Osteoblast (primary cell): ENCODE measurements at regions not wholly inside any gene's neighbourhood (a gene's known extent, or its start where the extent isn't known, plus 50 kb on each side); places are given as distances from the start of the nearest gene placed in this dataset.
"Not testable (repeated sequence)": the region's sequence is repeated elsewhere in the genome, so short reads cannot be mapped to it uniquely, and the experiment has no call there.

Experiments
- DNase-seq: peaks from one replicate; pipeline ENCODE4 v3.0.0; 2011; ENCODE audit warnings: low spot score, mixed read lengths; ENCODE audit not compliant: insufficient read length; ENCODE audit errors: missing footprints
- H2AFZ ChIP-seq: 2 replicates; pipeline ENCODE4 v1.6.0; 2011; ENCODE audit warnings: mild to moderate bottlenecking, low read length
- H3K27ac ChIP-seq: 2 replicates; pipeline ENCODE4 v1.5.1; 2011; ENCODE audit warnings: mild to moderate bottlenecking, low read depth, low read length, moderate library complexity
- H3K27me3 ChIP-seq: 2 replicates; pipeline ENCODE4 v1.6.0; 2012; ENCODE audit warnings: mild to moderate bottlenecking, control low read depth, inconsistent platforms, low read length, moderate library complexity; ENCODE audit not compliant: insufficient read depth
- H3K36me3 ChIP-seq: 2 replicates; pipeline ENCODE4 v1.5.1; 2011; ENCODE audit warnings: mild to moderate bottlenecking, low read length, control low read depth, moderate library complexity; ENCODE audit not compliant: insufficient read depth
- H3K4me1 ChIP-seq: 2 replicates; pipeline ENCODE4 v1.5.1; 2011; ENCODE audit warnings: mild to moderate bottlenecking, low read length, control low read depth, moderate library complexity; ENCODE audit not compliant: insufficient read depth
- H3K4me2 ChIP-seq: 2 replicates; pipeline ENCODE4 v1.6.0; 2011; ENCODE audit warnings: mild to moderate bottlenecking, low read length; ENCODE audit not compliant: insufficient read depth
- H3K4me3 ChIP-seq: fragments of 200-600 bp; sonication (generic); 3 replicates; pipeline ENCODE4 v1.5.1; 2012; ENCODE audit warnings: mild to moderate bottlenecking, low read length, inconsistent platforms; ENCODE audit not compliant: insufficient read depth
- H3K79me2 ChIP-seq: 2 replicates; pipeline ENCODE4 v1.6.0; 2012; ENCODE audit warnings: mild to moderate bottlenecking, low read length, control low read depth, inconsistent platforms; ENCODE audit not compliant: insufficient read depth
- H3K9me3 ChIP-seq: 2 replicates; pipeline ENCODE4 v1.5.1; 2011; ENCODE audit warnings: low read depth, low read length, control low read depth
- H4K20me1 ChIP-seq: 2 replicates; pipeline ENCODE4 v1.6.0; 2012; ENCODE audit warnings: mild to moderate bottlenecking, low read length, control low read depth; ENCODE audit not compliant: insufficient read depth
- CTCF ChIP-seq: IDR thresholded peaks from 2 replicates; pipeline ENCODE4 v1.5.1; 2011; ENCODE audit warnings: mild to moderate bottlenecking, low read depth, low read length, moderate library complexity; ENCODE audit errors: extremely low read depth

- H3K4me2 ChIP-seq: no peak overlapping the region
- no peak for TF ChIP-seq CTCF
- no peak overlapping the region for H3K27ac ChIP-seq
- H4K20me1 ChIP-seq: no peaks in the 10 kb centered on the region
- H3K79me2 ChIP-seq: no peaks in the 10 kb centered on the region
- no peaks in the 10 kb centered on the region for H3K9me3 ChIP-seq
- no peaks in the 10 kb centered on the region for H3K4me1 ChIP-seq
- no peak overlapping the region for H2AFZ ChIP-seq
- H3K27me3 ChIP-seq: no peaks in the 10 kb centered on the region
- H3K4me3 ChIP-seq: no peak overlapping the region
- no peaks in the 10 kb centered on the region for H3K36me3 ChIP-seq
- DNase-seq: no peak
Measured at GRCh38 chr12:89200217-89200616, 152.1 kb downstream of the DUSP6 start.

GRCh38 chr12:89195470-89195869 lies 156.8 kb downstream of the DUSP6 start:
- Histone ChIP-seq H3K4me2 (no peak overlapping the region), H3K36me3 (no peaks in the 10 kb centered on the region), H3K27ac (no peak overlapping the region), H3K4me1 (no peaks in the 10 kb centered on the region), H4K20me1 (no peaks in the 10 kb centered on the region), H3K79me2 (no peaks in the 10 kb centered on the region), H3K27me3 (no peaks in the 10 kb centered on the region), H3K4me3 (no peak overlapping the region), H3K9me3 (peaks cover 2% of the 10 kb centered on the region), H2AFZ (no peak overlapping the region)
- no peak for TF ChIP-seq CTCF
- no peak for DNase-seq

GRCh38 chr12:89194683-89195082 lies 157.6 kb downstream of the DUSP6 start:
- Histone ChIP-seq H3K4me2 (no peak overlapping the region), H3K9me3 (peaks cover 2% of the 10 kb centered on the region), H3K27me3 (no peaks in the 10 kb centered on the region), H3K4me3 (no peak overlapping the region), H4K20me1 (no peaks in the 10 kb centered on the region), H3K36me3 (no peaks in the 10 kb centered on the region), H3K79me2 (no peaks in the 10 kb centered on the region), H3K4me1 (no peaks in the 10 kb centered on the region), H2AFZ (no peak overlapping the region), H3K27ac (no peak overlapping the region)
- TF ChIP-seq CTCF: no peak
- no peak for DNase-seq

GRCh38 chr12:89192429-89192828 lies 159.9 kb downstream of the DUSP6 start:
- Histone ChIP-seq H3K27ac (no peak overlapping the region), H4K20me1 (no peaks in the 10 kb centered on the region)

GRCh38 chr12:89191597-89191996 lies 160.7 kb downstream of the DUSP6 start:
- not testable (repeated sequence) for H2AFZ ChIP-seq, H3K9me3 ChIP-seq

More at GRCh38 chr12:89192429-89192828, 159.9 kb downstream of the DUSP6 start:
- no peak for DNase-seq
- Histone ChIP-seq H3K4me3 (no peak overlapping the region), H3K4me1 (no peaks in the 10 kb centered on the region), H3K4me2 (no peak overlapping the region), H2AFZ (peak overlapping the region; percentile 68), H3K36me3 (no peaks in the 10 kb centered on the region), H3K27me3 (no peaks in the 10 kb centered on the region), H3K9me3 (peaks cover 2% of the 10 kb centered on the region), H3K79me2 (no peaks in the 10 kb centered on the region)
- no peak for TF ChIP-seq CTCF

More at GRCh38 chr12:89191597-89191996, 160.7 kb downstream of the DUSP6 start:
- not testable (repeated sequence) for H3K36me3 ChIP-seq, H3K79me2 ChIP-seq, DNase-seq, H4K20me1 ChIP-seq, H3K4me3 ChIP-seq, H3K27me3 ChIP-seq, H3K4me2 ChIP-seq, H3K27ac ChIP-seq, H3K4me1 ChIP-seq
